Stomach (tissue), 4 donors: ENCODE measurements at regions not wholly inside any gene's neighbourhood (a gene's known extent, or its start where the extent isn't known, plus 50 kb on each side); places are given as distances from the start of the nearest gene placed in this dataset.

ENCODE experiments used
- POLR2AphosphoS5 ChIP-seq, 3 donors: sonication (generic); formaldehyde crosslinking; IDR thresholded peaks; one replicate each; pipeline ENCODE4 v1.6.1; 2016; ENCODE audit warnings: antibody characterized with exemption in 3 of 3
- TF ChIP-seq, protein P1 (sequence below), 7 experiments: fragments of 450-650 bp in 4 of 7; fragments of 200-600 bp in 3 of 7; sonication (generic) in 3 of 7; IDR thresholded peaks; one replicate each; pipeline ENCODE4 v1.5.1; 2016 to 2019; ENCODE audit warnings: antibody characterized with exemption in 7 of 7, control low read depth in 2 of 7, mild to moderate bottlenecking in 1 of 7

DNA sequence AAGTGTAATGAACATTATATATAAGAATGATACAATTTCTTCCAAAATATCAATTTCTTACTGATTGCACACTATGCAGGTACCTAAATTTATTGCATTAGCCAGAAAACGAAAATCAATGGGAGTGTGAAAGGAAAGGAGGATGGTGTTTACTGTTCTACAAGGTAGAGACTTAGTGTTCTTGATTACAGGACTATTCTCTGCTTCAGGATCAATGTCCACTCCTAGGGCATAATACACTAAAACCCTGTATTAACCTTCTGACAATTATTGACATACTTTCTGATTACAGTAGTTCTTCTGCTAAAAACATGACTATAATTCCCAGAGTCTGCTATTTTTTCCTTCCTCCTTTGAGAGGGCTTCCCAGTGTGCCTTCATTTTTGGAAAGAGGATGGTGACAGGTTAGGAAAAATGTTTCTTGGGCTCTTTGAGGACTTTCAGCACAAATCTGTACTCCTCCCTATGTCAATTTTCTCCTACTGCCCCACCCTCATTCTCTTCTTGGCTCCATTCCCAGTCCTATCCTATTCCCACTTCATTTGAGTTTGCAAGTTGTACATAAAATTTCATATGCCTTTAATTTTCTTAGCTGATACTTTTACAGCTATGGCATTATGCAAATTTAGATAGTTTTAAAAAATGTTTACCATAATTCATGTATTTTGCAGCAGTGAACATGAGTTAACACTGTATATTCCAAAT is 278.9 kb downstream of the CENPW start:
- TF ChIP-seq, protein P1, sequence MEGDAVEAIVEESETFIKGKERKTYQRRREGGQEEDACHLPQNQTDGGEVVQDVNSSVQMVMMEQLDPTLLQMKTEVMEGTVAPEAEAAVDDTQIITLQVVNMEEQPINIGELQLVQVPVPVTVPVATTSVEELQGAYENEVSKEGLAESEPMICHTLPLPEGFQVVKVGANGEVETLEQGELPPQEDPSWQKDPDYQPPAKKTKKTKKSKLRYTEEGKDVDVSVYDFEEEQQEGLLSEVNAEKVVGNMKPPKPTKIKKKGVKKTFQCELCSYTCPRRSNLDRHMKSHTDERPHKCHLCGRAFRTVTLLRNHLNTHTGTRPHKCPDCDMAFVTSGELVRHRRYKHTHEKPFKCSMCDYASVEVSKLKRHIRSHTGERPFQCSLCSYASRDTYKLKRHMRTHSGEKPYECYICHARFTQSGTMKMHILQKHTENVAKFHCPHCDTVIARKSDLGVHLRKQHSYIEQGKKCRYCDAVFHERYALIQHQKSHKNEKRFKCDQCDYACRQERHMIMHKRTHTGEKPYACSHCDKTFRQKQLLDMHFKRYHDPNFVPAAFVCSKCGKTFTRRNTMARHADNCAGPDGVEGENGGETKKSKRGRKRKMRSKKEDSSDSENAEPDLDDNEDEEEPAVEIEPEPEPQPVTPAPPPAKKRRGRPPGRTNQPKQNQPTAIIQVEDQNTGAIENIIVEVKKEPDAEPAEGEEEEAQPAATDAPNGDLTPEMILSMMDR (IDR thresholded peaks at IDR 0.05), result no peak
- TF ChIP-seq POLR2AphosphoS5 (IDR thresholded peaks at IDR 0.05), result no peak
